ENCODE measurements at regions not wholly inside any gene's neighbourhood (a gene's known extent, or its start where the extent isn't known, plus 50 kb on each side); places are given as distances from the start of the nearest gene placed in this dataset.

- TF ChIP-seq CTCF (conservative IDR thresholded peaks at IDR 0.05; ENCODE audit: low read depth, low read length) (no peak), EZH2 (IDR thresholded peaks at IDR 0.05; ENCODE audit: low read length, unreplicated experiment) (no peak)
These were observed 88.1 kb upstream of the NPVF start for GRCh38 chr7:25316366-25316765.

Measured in PC-3 (cell line).